GM10248 (cell line): ENCODE measurements at regions not wholly inside any gene's neighbourhood (a gene's known extent, or its start where the extent isn't known, plus 50 kb on each side); places are given as distances from the start of the nearest gene placed in this dataset.

Experiments used
- CTCF ChIA-PET: fragments of 300-600 bp; sonication (Branson Sonifier 250); formaldehyde crosslinking; extraction: SDS; loops from one replicate; lab custom pipeline; 2021; ENCODE audit warnings: antibody characterized with exemption; lab: Yijun Ruan, JAX
- POLR2A ChIA-PET: fragments of 350-650 bp; sonication (Branson Sonifier 250); formaldehyde crosslinking; extraction: SDS; loops from one replicate; lab custom pipeline; 2020; ENCODE audit warnings: antibody characterized with exemption; lab: Yijun Ruan, JAX
- DNase-seq: peaks from one replicate; pipeline ENCODE4 v3.0.0; 2012; ENCODE audit errors: extremely low spot score
- TF ChIP-seq, protein P1 (sequence below): IDR thresholded peaks from 2 replicates; pipeline ENCODE4 v1.5.1; 2012; ENCODE audit warnings: mild to moderate bottlenecking, low read depth; ENCODE audit errors: extremely low read depth, missing control alignments, control extremely low read depth

- ChIA-PET POLR2A (no interaction called here), CTCF (no interaction called here)
- TF ChIP-seq, protein P1, sequence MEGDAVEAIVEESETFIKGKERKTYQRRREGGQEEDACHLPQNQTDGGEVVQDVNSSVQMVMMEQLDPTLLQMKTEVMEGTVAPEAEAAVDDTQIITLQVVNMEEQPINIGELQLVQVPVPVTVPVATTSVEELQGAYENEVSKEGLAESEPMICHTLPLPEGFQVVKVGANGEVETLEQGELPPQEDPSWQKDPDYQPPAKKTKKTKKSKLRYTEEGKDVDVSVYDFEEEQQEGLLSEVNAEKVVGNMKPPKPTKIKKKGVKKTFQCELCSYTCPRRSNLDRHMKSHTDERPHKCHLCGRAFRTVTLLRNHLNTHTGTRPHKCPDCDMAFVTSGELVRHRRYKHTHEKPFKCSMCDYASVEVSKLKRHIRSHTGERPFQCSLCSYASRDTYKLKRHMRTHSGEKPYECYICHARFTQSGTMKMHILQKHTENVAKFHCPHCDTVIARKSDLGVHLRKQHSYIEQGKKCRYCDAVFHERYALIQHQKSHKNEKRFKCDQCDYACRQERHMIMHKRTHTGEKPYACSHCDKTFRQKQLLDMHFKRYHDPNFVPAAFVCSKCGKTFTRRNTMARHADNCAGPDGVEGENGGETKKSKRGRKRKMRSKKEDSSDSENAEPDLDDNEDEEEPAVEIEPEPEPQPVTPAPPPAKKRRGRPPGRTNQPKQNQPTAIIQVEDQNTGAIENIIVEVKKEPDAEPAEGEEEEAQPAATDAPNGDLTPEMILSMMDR, result no peak
- no peak for DNase-seq
These were observed 53.0 kb upstream of the NKX1-1 start for GRCh38 chr4:1459081-1459721.

DNA sequence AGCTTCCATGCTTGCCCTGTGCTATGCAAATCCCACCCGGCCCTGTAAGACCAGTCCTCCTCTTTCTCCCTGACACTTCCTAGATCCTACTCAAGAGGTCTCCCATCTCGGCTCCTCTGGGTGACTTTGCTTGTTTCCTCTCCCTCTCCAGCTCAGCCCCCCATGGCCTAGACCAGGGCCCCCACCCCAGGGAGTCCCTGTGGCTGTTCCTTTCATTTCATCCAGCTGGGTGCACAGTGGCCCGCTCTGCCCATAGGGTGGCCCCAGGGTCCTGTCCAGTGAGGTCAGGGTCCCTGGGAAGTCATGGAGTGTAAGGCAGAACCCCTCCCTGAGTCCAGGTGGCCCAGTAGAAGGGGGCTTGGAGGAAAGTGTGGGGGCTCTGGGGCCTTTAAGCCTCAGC is 52.3 kb upstream of the NKX1-1 start:
- no peak for DNase-seq
- ChIA-PET CTCF (no interaction called here), POLR2A (no interaction called here)
- TF ChIP-seq, protein P1, result no peak
